ENCODE measurements at regions not wholly inside any gene's neighbourhood (a gene's known extent, or its start where the extent isn't known, plus 50 kb on each side); places are given as distances from the start of the nearest gene placed in this dataset.

GRCh38 chr10:59004392-59004791 lies 172.1 kb upstream of the PHYHIPL start:
- Histone ChIP-seq H3K4me3 (ENCODE audit: low read depth in 1 of 2, low read length in 2 of 2) (no peak overlapping the region), H3K9ac (ENCODE audit: low read depth in 1 of 2, low read length in 2 of 2) (no peak overlapping the region), H3K36me3 (ENCODE audit: control insufficient read depth in 1 of 2, insufficient read depth in 2 of 2, low read length in 2 of 2) (no peaks in the 10 kb centered on the region), H3K9me3 (ENCODE audit: control insufficient read depth in 1 of 2, low read length in 2 of 2) (no peaks in the 10 kb centered on the region), H3K27me3 (ENCODE audit: control insufficient read depth in 1 of 2, insufficient read depth in 2 of 2, low read length in 2 of 2) (no peaks in the 10 kb centered on the region), H3K4me1 (ENCODE audit: control insufficient read depth in 1 of 2, insufficient read depth in 2 of 2, low read length in 2 of 2) (peaks cover 12 to 30% of the 10 kb centered on the region in 2 donors), H3K27ac (ENCODE audit: low read depth, low read length) (no peak overlapping the region)

- H3K9ac ChIP-seq (ENCODE audit: low read depth in 1 of 2, low read length in 2 of 2), result no peak overlapping the region
- H3K9me3 ChIP-seq (ENCODE audit: control insufficient read depth in 1 of 2, low read length in 2 of 2), result no peaks in the 10 kb centered on the region
- H3K36me3 ChIP-seq (ENCODE audit: control insufficient read depth in 1 of 2, insufficient read depth in 2 of 2, low read length in 2 of 2), result no peaks in the 10 kb centered on the region
- no peaks in the 10 kb centered on the region for H3K27me3 ChIP-seq (ENCODE audit: control insufficient read depth in 1 of 2, insufficient read depth in 2 of 2, low read length in 2 of 2)
- no peak overlapping the region for H3K27ac ChIP-seq (ENCODE audit: low read depth, low read length)
- H3K4me3 ChIP-seq (ENCODE audit: low read depth in 1 of 2, low read length in 2 of 2), result no peak overlapping the region
- H3K4me1 ChIP-seq (ENCODE audit: control insufficient read depth in 1 of 2, insufficient read depth in 2 of 2, low read length in 2 of 2), result peaks cover 5 to 22% of the 10 kb centered on the region in 2 donors
Observed at GRCh38 chr10:59006511-59007306, 169.7 kb upstream of the PHYHIPL start.

- Histone ChIP-seq H3K27me3 (ENCODE audit: control insufficient read depth in 1 of 2, insufficient read depth in 2 of 2, low read length in 2 of 2) (no peaks in the 10 kb centered on the region), H3K36me3 (ENCODE audit: control insufficient read depth in 1 of 2, insufficient read depth in 2 of 2, low read length in 2 of 2) (no peaks in the 10 kb centered on the region), H3K4me1 (ENCODE audit: control insufficient read depth in 1 of 2, insufficient read depth in 2 of 2, low read length in 2 of 2) (peaks cover 5 to 22% of the 10 kb centered on the region in 2 donors), H3K4me3 (ENCODE audit: low read depth in 1 of 2, low read length in 2 of 2) (no peak overlapping the region), H3K9me3 (ENCODE audit: control insufficient read depth in 1 of 2, low read length in 2 of 2) (no peaks in the 10 kb centered on the region), H3K9ac (ENCODE audit: low read depth in 1 of 2, low read length in 2 of 2) (no peak overlapping the region), H3K27ac (ENCODE audit: low read depth, low read length) (no peak overlapping the region)
Observed at GRCh38 chr10:59007307-59008025, 169.0 kb upstream of the PHYHIPL start.

GRCh38 chr10:59008452-59008851 lies 168.0 kb upstream of the PHYHIPL start:
- H3K36me3 ChIP-seq (ENCODE audit: control insufficient read depth in 1 of 2, insufficient read depth in 2 of 2, low read length in 2 of 2), result no peaks in the 10 kb centered on the region
- H3K9ac ChIP-seq (ENCODE audit: low read depth in 1 of 2, low read length in 2 of 2), result no peak overlapping the region
- H3K27ac ChIP-seq (ENCODE audit: low read depth, low read length), result no peak overlapping the region
- H3K9me3 ChIP-seq (ENCODE audit: control insufficient read depth in 1 of 2, low read length in 2 of 2), result no peaks in the 10 kb centered on the region
- H3K27me3 ChIP-seq (ENCODE audit: control insufficient read depth in 1 of 2, insufficient read depth in 2 of 2, low read length in 2 of 2), result no peaks in the 10 kb centered on the region
- peaks cover 5 to 18% of the 10 kb centered on the region in 2 donors for H3K4me1 ChIP-seq (ENCODE audit: control insufficient read depth in 1 of 2, insufficient read depth in 2 of 2, low read length in 2 of 2)
- no peak overlapping the region for H3K4me3 ChIP-seq (ENCODE audit: low read depth in 1 of 2, low read length in 2 of 2)

GRCh38 chr10:59011972-59012632 lies 164.3 kb upstream of the PHYHIPL start:
- Histone ChIP-seq H3K4me1 (ENCODE audit: control insufficient read depth in 1 of 2, insufficient read depth in 2 of 2, low read length in 2 of 2) (peaks cover 5 to 7% of the 10 kb centered on the region in 2 donors), H3K36me3 (ENCODE audit: control insufficient read depth in 1 of 2, insufficient read depth in 2 of 2, low read length in 2 of 2) (no peaks in the 10 kb centered on the region), H3K9ac (ENCODE audit: low read depth in 1 of 2, low read length in 2 of 2) (no peak overlapping the region), H3K27ac (ENCODE audit: low read depth, low read length) (no peak overlapping the region), H3K27me3 (ENCODE audit: control insufficient read depth in 1 of 2, insufficient read depth in 2 of 2, low read length in 2 of 2) (no peaks in the 10 kb centered on the region), H3K9me3 (ENCODE audit: control insufficient read depth in 1 of 2, low read length in 2 of 2) (no peaks in the 10 kb centered on the region), H3K4me3 (ENCODE audit: low read depth in 1 of 2, low read length in 2 of 2) (no peak overlapping the region)

GRCh38 chr10:59012839-59013238 lies 163.6 kb upstream of the PHYHIPL start:
- H3K4me1 ChIP-seq (ENCODE audit: control insufficient read depth in 1 of 2, insufficient read depth in 2 of 2, low read length in 2 of 2), result no peaks in the 10 kb centered on the region
- H3K9ac ChIP-seq (ENCODE audit: low read depth in 1 of 2, low read length in 2 of 2), result no peak overlapping the region
- H3K36me3 ChIP-seq (ENCODE audit: control insufficient read depth in 1 of 2, insufficient read depth in 2 of 2, low read length in 2 of 2), result no peaks in the 10 kb centered on the region
- H3K27ac ChIP-seq (ENCODE audit: low read depth, low read length), result no peak overlapping the region
- no peaks in the 10 kb centered on the region for H3K9me3 ChIP-seq (ENCODE audit: control insufficient read depth in 1 of 2, low read length in 2 of 2)
- no peaks in the 10 kb centered on the region for H3K27me3 ChIP-seq (ENCODE audit: control insufficient read depth in 1 of 2, insufficient read depth in 2 of 2, low read length in 2 of 2)
- H3K4me3 ChIP-seq (ENCODE audit: low read depth in 1 of 2, low read length in 2 of 2), result no peak overlapping the region

- Histone ChIP-seq H3K4me1 (ENCODE audit: control insufficient read depth in 1 of 2, insufficient read depth in 2 of 2, low read length in 2 of 2) (no peaks in the 10 kb centered on the region), H3K4me3 (ENCODE audit: low read depth in 1 of 2, low read length in 2 of 2) (no peak overlapping the region), H3K9me3 (ENCODE audit: control insufficient read depth in 1 of 2, low read length in 2 of 2) (no peaks in the 10 kb centered on the region), H3K36me3 (ENCODE audit: control insufficient read depth in 1 of 2, insufficient read depth in 2 of 2, low read length in 2 of 2) (no peaks in the 10 kb centered on the region), H3K27me3 (ENCODE audit: control insufficient read depth in 1 of 2, insufficient read depth in 2 of 2, low read length in 2 of 2) (no peaks in the 10 kb centered on the region), H3K9ac (ENCODE audit: low read depth in 1 of 2, low read length in 2 of 2) (no peak overlapping the region), H3K27ac (ENCODE audit: low read depth, low read length) (no peak overlapping the region)
Observed at GRCh38 chr10:59016043-59016442, 160.4 kb upstream of the PHYHIPL start.

- Histone ChIP-seq H3K27me3 (ENCODE audit: control insufficient read depth in 1 of 2, insufficient read depth in 2 of 2, low read length in 2 of 2) (no peaks in the 10 kb centered on the region), H3K9me3 (ENCODE audit: control insufficient read depth in 1 of 2, low read length in 2 of 2) (no peaks in the 10 kb centered on the region), H3K4me3 (ENCODE audit: low read depth in 1 of 2, low read length in 2 of 2) (no peak overlapping the region), H3K27ac (ENCODE audit: low read depth, low read length) (no peak overlapping the region), H3K9ac (ENCODE audit: low read depth in 1 of 2, low read length in 2 of 2) (no peak overlapping the region), H3K36me3 (ENCODE audit: control insufficient read depth in 1 of 2, insufficient read depth in 2 of 2, low read length in 2 of 2) (no peaks in the 10 kb centered on the region), H3K4me1 (ENCODE audit: control insufficient read depth in 1 of 2, insufficient read depth in 2 of 2, low read length in 2 of 2) (no peaks in the 10 kb centered on the region)
Observed at GRCh38 chr10:59018977-59019376, 157.5 kb upstream of the PHYHIPL start.

GRCh38 chr10:59019603-59020002 lies 156.8 kb upstream of the PHYHIPL start:
- Histone ChIP-seq H3K4me1 (ENCODE audit: control insufficient read depth in 1 of 2, insufficient read depth in 2 of 2, low read length in 2 of 2) (no peaks in the 10 kb centered on the region), H3K36me3 (ENCODE audit: control insufficient read depth in 1 of 2, insufficient read depth in 2 of 2, low read length in 2 of 2) (no peaks in the 10 kb centered on the region), H3K9me3 (ENCODE audit: control insufficient read depth in 1 of 2, low read length in 2 of 2) (no peaks in the 10 kb centered on the region), H3K4me3 (ENCODE audit: low read depth in 1 of 2, low read length in 2 of 2) (no peak overlapping the region), H3K27me3 (ENCODE audit: control insufficient read depth in 1 of 2, insufficient read depth in 2 of 2, low read length in 2 of 2) (no peaks in the 10 kb centered on the region), H3K9ac (ENCODE audit: low read depth in 1 of 2, low read length in 2 of 2) (no peak overlapping the region), H3K27ac (ENCODE audit: low read depth, low read length) (no peak overlapping the region)

GRCh38 chr10:59020502-59020901 lies 155.9 kb upstream of the PHYHIPL start:
- Histone ChIP-seq H3K4me3 (ENCODE audit: low read depth in 1 of 2, low read length in 2 of 2) (no peak overlapping the region), H3K9me3 (ENCODE audit: control insufficient read depth in 1 of 2, low read length in 2 of 2) (no peaks in the 10 kb centered on the region), H3K27me3 (ENCODE audit: control insufficient read depth in 1 of 2, insufficient read depth in 2 of 2, low read length in 2 of 2) (no peaks in the 10 kb centered on the region), H3K4me1 (ENCODE audit: control insufficient read depth in 1 of 2, insufficient read depth in 2 of 2, low read length in 2 of 2) (no peaks in the 10 kb centered on the region), H3K9ac (ENCODE audit: low read depth in 1 of 2, low read length in 2 of 2) (no peak overlapping the region), H3K36me3 (ENCODE audit: control insufficient read depth in 1 of 2, insufficient read depth in 2 of 2, low read length in 2 of 2) (no peaks in the 10 kb centered on the region), H3K27ac (ENCODE audit: low read depth, low read length) (no peak overlapping the region)

Data from duodenal mucosa (tissue), 2 donors.